Adrenal gland (tissue), 5 donors: ENCODE measurements at regions not wholly inside any gene's neighbourhood (a gene's known extent, or its start where the extent isn't known, plus 50 kb on each side); places are given as distances from the start of the nearest gene placed in this dataset.

Experiments
- CTCF ChIP-seq, 6 experiments: fragments of 450-650 bp in 4 of 6; fragments of 200-600 bp in 2 of 6; sonication (generic) in 1 of 6; IDR thresholded peaks; 1 replicate in 5 of 6; 2 replicates in 1 of 6; pipeline versions ENCODE4 v1.5.1 to v1.8.0; 2016 to 2021; ENCODE audit warnings: antibody characterized with exemption in 6 of 6, mild to moderate bottlenecking in 2 of 6, moderate library complexity in 1 of 6
- POLR2A ChIP-seq, 2 donors: fragments of 450-650 bp; IDR thresholded peaks; one replicate each; pipeline ENCODE4 v1.6.1; 2017; ENCODE audit warnings: antibody characterized with exemption in 2 of 2, mild to moderate bottlenecking in 2 of 2, moderate library complexity in 1 of 2
- donor health status: DM: no; HTN: no; CAD: no.

DNA sequence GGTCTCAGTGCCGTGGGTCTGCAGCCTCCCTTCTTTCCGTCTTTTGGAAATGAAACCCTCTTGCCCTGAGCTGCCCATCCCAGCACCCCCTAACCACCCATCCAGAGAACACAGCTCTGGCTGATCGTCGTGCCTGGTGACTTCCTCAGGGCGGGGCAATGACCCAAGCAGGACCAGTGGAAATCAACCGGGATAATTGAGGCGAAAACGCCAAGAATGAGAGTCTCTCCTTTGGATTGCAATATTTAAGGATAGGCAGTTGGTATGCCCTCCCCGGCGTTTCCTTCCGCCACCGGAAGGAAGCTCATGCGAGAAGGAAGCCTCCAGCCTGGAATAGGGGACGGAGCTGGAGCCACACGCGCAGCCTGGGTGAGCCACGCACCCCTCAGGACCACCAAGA is 73.7 kb upstream of the PFKP start:
- TF ChIP-seq CTCF (IDR thresholded peaks at IDR 0.05) (no peak), POLR2A (IDR thresholded peaks at IDR 0.05) (no peak)
